HG02610 (cell line): ENCODE measurements at regions not wholly inside any gene's neighbourhood (a gene's known extent, or its start where the extent isn't known, plus 50 kb on each side); places are given as distances from the start of the nearest gene placed in this dataset.
"Not testable (repeated sequence)": the region's sequence is repeated elsewhere in the genome, so short reads cannot be mapped to it uniquely, and the experiment has no call there.

Experiments
- ATAC-seq: cut with Tn5 transposase; IDR thresholded peaks from one replicate; pipeline ENCODE4 v1.9.1; 2021; ENCODE audit warnings: mild to moderate bottlenecking, moderate library complexity; ENCODE audit not compliant: unreplicated experiment

GRCh38 chr6:6747371-6747770 lies 158.9 kb downstream of the LY86 start:
- ATAC-seq = no peak

GRCh38 chr6:6748001-6748400 lies 159.5 kb downstream of the LY86 start:
- no peak for ATAC-seq

- ATAC-seq = no peak
Measured at GRCh38 chr6:6749702-6750491, 161.4 kb downstream of the LY86 start.

- no peak for ATAC-seq
Measured at GRCh38 chr6:6750594-6751265, 162.2 kb downstream of the LY86 start.

- no peak for ATAC-seq
Measured at GRCh38 chr6:6751266-6751596, 162.7 kb downstream of the LY86 start.

GRCh38 chr6:6751619-6752023 lies 163.1 kb downstream of the LY86 start:
- ATAC-seq = no peak

GRCh38 chr6:6752129-6752528 lies 163.6 kb downstream of the LY86 start:
- no peak for ATAC-seq

- ATAC-seq = no peak
Measured at GRCh38 chr6:6753301-6753700, 164.8 kb downstream of the LY86 start.

GRCh38 chr6:6756526-6756925 lies 168.0 kb downstream of the LY86 start:
- no peak for ATAC-seq

GRCh38 chr6:6758546-6758914 lies 170.0 kb downstream of the LY86 start:
- ATAC-seq = no peak

- peak; percentile 83 for ATAC-seq
Measured at GRCh38 chr6:6758915-6759654, 170.6 kb downstream of the LY86 start.

- no peak for ATAC-seq
Measured at GRCh38 chr6:6760002-6760401, 171.5 kb downstream of the LY86 start.

GRCh38 chr6:6762566-6762965 lies 174.0 kb downstream of the LY86 start:
- ATAC-seq = not testable (repeated sequence)

- ATAC-seq = no peak
Measured at GRCh38 chr6:6764764-6765434, 176.4 kb downstream of the LY86 start.

GRCh38 chr6:6766230-6766905 lies 177.8 kb downstream of the LY86 start:
- ATAC-seq = no peak

- no peak for ATAC-seq
Measured at GRCh38 chr6:6769466-6769865, 180.9 kb downstream of the LY86 start.

GRCh38 chr6:6771224-6771945 lies 182.9 kb downstream of the LY86 start:
- no peak for ATAC-seq

GRCh38 chr6:6771964-6772363 lies 183.4 kb downstream of the LY86 start:
- ATAC-seq = no peak

- ATAC-seq = no peak
Measured at GRCh38 chr6:6772751-6773150, 184.2 kb downstream of the LY86 start.

- ATAC-seq = no peak
Measured at GRCh38 chr6:6775074-6775473, 186.6 kb downstream of the LY86 start.
